PFSK-1 (cell line): ENCODE measurements at regions not wholly inside any gene's neighbourhood (a gene's known extent, or its start where the extent isn't known, plus 50 kb on each side); places are given as distances from the start of the nearest gene placed in this dataset.

Experiments used
- POLR2AphosphoS5 ChIP-seq: IDR thresholded peaks from 2 replicates; pipeline ENCODE4 v1.6.1; 2012; ENCODE audit warnings: low read depth, mild to moderate bottlenecking, control low read depth, low read length, moderate library complexity
- REST ChIP-seq, 2 experiments: IDR thresholded peaks; 2 replicates each; pipeline versions ENCODE4 v1.6.1 to v1.8.0; 2011 to 2012; ENCODE audit warnings: low read depth in 2 of 2, low read length in 2 of 2, control low read depth in 1 of 2, inconsistent platforms in 1 of 2, mild to moderate bottlenecking in 1 of 2, moderate library complexity in 1 of 2; ENCODE audit not compliant: insufficient read depth in 1 of 2

- TF ChIP-seq REST (IDR thresholded peaks at IDR 0.05; ENCODE audit: insufficient read depth in 1 of 2, low read depth in 2 of 2, low read length in 2 of 2) (no peak), POLR2AphosphoS5 (no peak)
These were observed 278.3 kb downstream of the TECRL start for GRCh38 chr4:64130907-64131306.
